ENCODE measurements at regions not wholly inside any gene's neighbourhood (a gene's known extent, or its start where the extent isn't known, plus 50 kb on each side); places are given as distances from the start of the nearest gene placed in this dataset.

DNA sequence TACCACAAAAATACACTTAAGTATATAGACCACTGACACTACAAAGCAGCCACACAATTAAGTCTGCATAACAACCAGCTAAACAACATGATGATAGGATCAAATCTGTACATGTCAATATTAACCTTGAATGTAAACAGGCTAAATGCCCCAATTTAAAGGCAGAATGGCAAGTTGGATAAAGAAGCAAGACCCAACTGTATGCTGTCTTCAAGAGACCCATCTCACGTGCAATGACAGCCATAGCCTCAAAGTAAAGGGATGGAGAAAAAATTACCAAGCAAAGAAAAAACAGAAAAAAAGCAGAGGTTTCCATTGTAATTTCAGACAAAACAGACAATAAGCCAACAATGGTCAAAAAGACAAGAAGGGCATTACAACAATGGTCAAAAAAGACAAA lies 77.3 kb upstream of the APC start:
- no peak for DNase-seq

DNA sequence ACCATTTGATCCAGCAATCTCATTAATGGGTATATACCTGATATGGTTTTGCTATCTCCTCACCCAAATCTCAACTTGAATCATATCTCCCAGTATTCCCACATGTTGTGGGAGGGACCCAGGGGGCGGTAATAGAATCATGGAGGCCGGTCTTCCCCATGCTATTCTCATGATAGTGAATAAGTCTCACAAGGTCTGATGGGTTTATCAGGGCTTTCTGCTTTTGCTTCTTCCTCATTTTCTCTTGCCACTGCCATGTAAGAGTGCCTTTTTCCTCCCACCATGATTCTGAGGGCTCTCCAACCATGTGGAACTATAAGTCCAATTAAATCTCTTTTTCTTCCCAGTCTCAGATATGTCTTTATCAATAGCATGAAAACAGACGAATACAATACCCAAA lies 74.5 kb upstream of the APC start:
- no peak for DNase-seq

GRCh38 chr5:112668016-112668415 lies 69.7 kb upstream of the APC start:
- no peak for DNase-seq

- no peak for DNase-seq
Measured at GRCh38 chr5:112668911-112669310, 68.8 kb upstream of the APC start.

DNA sequence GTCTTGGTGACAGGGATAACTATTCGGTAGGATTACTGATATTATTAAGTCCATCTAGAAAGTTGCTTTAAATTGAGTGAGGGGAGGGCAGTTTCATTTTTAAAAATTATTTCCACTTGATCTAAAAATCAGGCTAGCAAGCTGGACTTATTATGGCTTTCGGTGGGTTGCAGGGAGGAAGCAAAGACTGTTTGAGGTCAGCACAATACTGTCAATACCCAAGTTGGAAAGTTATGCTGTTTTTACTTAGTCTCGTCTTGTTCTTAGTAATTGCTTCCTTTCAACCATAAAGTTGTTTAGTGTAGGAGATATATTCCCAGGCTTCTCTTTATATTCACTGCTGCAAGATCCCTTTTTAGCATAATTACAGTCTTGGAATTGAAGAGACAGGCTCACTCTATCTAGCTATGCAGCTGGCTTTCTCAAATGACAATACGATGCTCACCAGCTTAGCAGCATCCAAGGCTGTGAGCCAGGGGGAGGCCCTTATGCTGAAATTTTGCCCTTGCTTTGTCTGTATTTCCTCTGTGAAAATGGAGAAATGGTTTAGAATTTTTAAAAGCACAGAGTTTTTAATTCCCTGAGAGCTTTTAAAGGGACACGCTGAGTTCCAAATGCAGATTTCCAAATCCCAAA lies 68.2 kb upstream of the APC start:
- no peak for DNase-seq

DNA sequence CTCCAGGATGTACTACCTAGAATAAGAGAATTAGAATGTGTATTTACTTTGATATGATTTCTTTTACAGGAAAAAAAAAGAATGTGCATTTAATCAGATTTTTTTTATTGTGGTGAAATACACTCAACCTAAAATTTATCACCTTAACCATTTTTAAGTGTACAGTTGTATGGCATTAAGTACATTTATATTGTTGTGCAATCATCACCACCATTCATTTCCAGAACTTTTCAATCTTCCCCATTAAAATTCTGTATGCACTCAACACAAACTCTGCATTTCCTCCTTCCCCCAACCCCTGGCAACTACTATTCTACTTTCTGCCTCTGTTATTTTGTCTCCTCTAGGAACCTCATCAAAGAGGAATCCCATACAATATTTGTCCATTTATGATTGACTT lies 66.0 kb upstream of the APC start:
- no peak for DNase-seq

GRCh38 chr5:112681481-112681908 lies 56.2 kb upstream of the APC start:
- no peak for DNase-seq

GRCh38 chr5:112682621-112683061 lies 55.0 kb upstream of the APC start:
- no peak for DNase-seq

DNA sequence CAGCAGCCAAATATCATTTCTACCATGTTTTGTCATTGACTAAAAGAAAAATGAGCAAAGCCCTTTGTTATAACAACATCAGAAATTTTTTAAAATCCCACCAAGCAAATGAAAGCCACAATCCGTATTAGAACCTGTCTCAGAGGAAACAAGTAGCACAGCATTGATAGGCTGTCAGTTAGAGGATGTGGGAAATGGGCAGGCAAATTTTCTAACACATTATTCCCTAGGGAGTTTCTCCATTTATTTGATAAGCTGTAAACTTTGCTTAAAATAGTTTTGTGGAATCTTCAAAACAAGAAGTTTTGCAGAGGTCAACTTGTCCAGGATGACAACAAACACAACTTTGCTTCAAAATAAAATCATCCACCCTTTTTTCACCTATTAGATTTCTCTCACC lies 53.6 kb upstream of the APC start:
- no peak for DNase-seq

GRCh38 chr5:112684737-112685136 lies 52.9 kb upstream of the APC start:
- DNase-seq, result peak in 1 of 14 donors; percentile 16

- no peak for DNase-seq
Measured at GRCh38 chr5:112685386-112685785, 52.3 kb upstream of the APC start.

DNA sequence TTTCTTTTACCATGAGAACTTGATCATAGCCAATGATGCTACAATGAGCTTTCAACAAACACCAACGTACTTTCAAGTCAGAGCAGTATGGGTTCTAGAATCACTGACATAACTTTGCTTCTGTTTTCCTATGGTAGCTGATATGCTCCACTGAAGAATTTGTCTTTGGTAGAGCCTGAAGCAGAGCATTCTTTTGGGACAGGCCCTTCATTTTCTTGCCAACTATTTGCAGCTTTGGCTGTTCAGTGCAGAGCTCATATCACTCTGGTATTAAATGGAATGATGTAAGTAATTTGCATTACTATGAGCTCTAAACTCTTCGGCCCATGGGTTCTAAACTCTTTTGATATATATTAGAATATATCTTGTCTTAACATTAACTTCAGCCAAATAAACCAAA lies 51.8 kb upstream of the APC start:
- DNase-seq, result no peak

DNA sequence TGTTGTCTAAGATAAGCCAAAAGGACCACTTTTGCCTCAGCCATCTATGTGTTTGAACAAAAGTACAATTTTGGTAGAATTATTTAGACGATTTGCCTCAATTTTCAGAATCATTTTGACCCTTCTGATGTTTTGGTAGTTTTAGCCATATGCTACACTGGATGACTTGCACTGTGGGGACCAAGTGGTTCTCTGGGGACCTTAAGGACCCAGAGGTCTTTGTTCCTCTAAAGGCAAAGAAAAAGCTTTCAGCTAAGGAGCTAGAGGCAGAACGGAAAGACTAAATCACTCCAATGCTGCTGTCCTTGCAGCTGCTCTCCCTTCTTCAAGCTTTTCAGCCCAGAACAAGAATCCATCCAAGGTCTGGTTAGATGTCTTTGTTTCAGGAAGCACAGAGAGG lies 51.0 kb upstream of the APC start:
- DNase-seq, result no peak

GRCh38 chr5:112687306-112687705 lies 50.4 kb upstream of the APC start:
- DNase-seq, result no peak
